Fibroblast of lung (primary cell): ENCODE measurements at regions not wholly inside any gene's neighbourhood (a gene's known extent, or its start where the extent isn't known, plus 50 kb on each side); places are given as distances from the start of the nearest gene placed in this dataset.
A peak's percentile ranks its signal among the peaks of the same experiment; 100 is the strongest.

Source experiments
- DNase-seq, 2 donors: peaks; one replicate each; pipeline versions ENCODE4 v3.0.0 to v3.0.0-alpha.2; 2010; ENCODE audit warnings: low read depth in 2 of 2
- H2AFZ ChIP-seq: 2 replicates; pipeline ENCODE4 v1.5.1; 2012; ENCODE audit warnings: low read length, control low read depth, inconsistent platforms
- H3K27ac ChIP-seq: 2 replicates; pipeline ENCODE4 v1.5.1; 2011; ENCODE audit warnings: low read length, control low read depth; ENCODE audit not compliant: insufficient read depth
- H3K27me3 ChIP-seq: 2 replicates; pipeline ENCODE4 v1.5.1; 2011; ENCODE audit warnings: mild to moderate bottlenecking, low read length; ENCODE audit not compliant: control insufficient read depth, insufficient read depth
- H3K36me3 ChIP-seq: 2 replicates; pipeline ENCODE4 v1.5.1; 2011; ENCODE audit warnings: low read length; ENCODE audit not compliant: control insufficient read depth, insufficient read depth
- H3K4me1 ChIP-seq: 2 replicates; pipeline ENCODE4 v1.5.1; 2011; ENCODE audit warnings: low read length; ENCODE audit not compliant: control insufficient read depth, insufficient read depth; ENCODE audit errors: extremely low read depth
- H3K4me2 ChIP-seq: 2 replicates; pipeline ENCODE4 v1.5.1; 2011; ENCODE audit warnings: low read length, control low read depth; ENCODE audit not compliant: insufficient read depth; ENCODE audit errors: extremely low read depth
- H3K4me3 ChIP-seq, 4 experiments: fragments of 200-600 bp in 1 of 4; sonication (generic) in 1 of 4; replicated peaks in 1 of 4; 2 replicates each; pipeline ENCODE4 v1.5.1; 2011 to 2016; ENCODE audit warnings: low read length in 4 of 4, low read depth in 3 of 4, mild to moderate bottlenecking in 3 of 4, control low read depth in 2 of 4, inconsistent platforms in 1 of 4, mixed read lengths in 1 of 4; ENCODE audit not compliant: insufficient read depth in 1 of 4; ENCODE audit errors: control extremely low read depth in 1 of 4
- H3K79me2 ChIP-seq: 2 replicates; pipeline ENCODE4 v1.5.1; 2012; ENCODE audit warnings: mild to moderate bottlenecking, low read length, inconsistent platforms; ENCODE audit not compliant: control insufficient read depth, insufficient read depth
- H3K9ac ChIP-seq: 2 replicates; pipeline ENCODE4 v1.5.1; 2011; ENCODE audit warnings: mild to moderate bottlenecking, low read length, control low read depth; ENCODE audit not compliant: insufficient read depth
- H3K9me3 ChIP-seq: 2 replicates; pipeline ENCODE4 v1.5.1; 2012; ENCODE audit warnings: low read depth, low read length; ENCODE audit not compliant: control insufficient read depth, insufficient read depth
- H4K20me1 ChIP-seq: 2 replicates; pipeline ENCODE4 v1.5.1; 2011; ENCODE audit warnings: low read length; ENCODE audit not compliant: control insufficient read depth, insufficient read depth; ENCODE audit errors: extremely low read depth
- CTCF ChIP-seq, 2 donors: IDR thresholded peaks in 1 of 2; conservative IDR thresholded peaks in 1 of 2; 1 replicate in 1 of 2; 2 replicates in 1 of 2; pipeline ENCODE4 v1.5.1; 2011 to 2012; ENCODE audit warnings: low read length in 2 of 2, control low read depth in 1 of 2, inconsistent platforms in 1 of 2, low read depth in 1 of 2, mild to moderate bottlenecking in 1 of 2
- EZH2 ChIP-seq: IDR thresholded peaks from 2 replicates; pipeline ENCODE4 v1.5.1; 2012; ENCODE audit warnings: low read length, control low read depth, mild to moderate bottlenecking; ENCODE audit errors: missing control alignments

- Histone ChIP-seq H3K27ac (no peak overlapping the region), H3K79me2 (no peaks in the 10 kb centered on the region), H2AFZ (no peak overlapping the region), H3K4me1 (no peaks in the 10 kb centered on the region), H3K9ac (no peak overlapping the region), H3K4me2 (no peak overlapping the region), H3K36me3 (no peaks in the 10 kb centered on the region), H3K4me3 (no peak overlapping the region), H3K9me3 (no peaks in the 10 kb centered on the region), H4K20me1 (no peaks in the 10 kb centered on the region), H3K27me3 (no peaks in the 10 kb centered on the region)
- no peak for DNase-seq
- TF ChIP-seq CTCF (conservative IDR thresholded peaks at IDR 0.05 in 1 of 2, IDR thresholded peaks at IDR 0.05 in 1 of 2; ENCODE audit: low read depth in 1 of 2, low read length in 2 of 2) (no peak), EZH2 (no peak)
These were observed 195.5 kb upstream of the APCDD1 start for GRCh38 chr18:10258836-10259474.

GRCh38 chr18:10259901-10260300, 194.5 kb upstream of the APCDD1 start:
- Histone ChIP-seq H4K20me1 (no peaks in the 10 kb centered on the region), H3K4me1 (no peaks in the 10 kb centered on the region), H2AFZ (no peak overlapping the region), H3K4me3 (no peak overlapping the region), H3K36me3 (no peaks in the 10 kb centered on the region), H3K9ac (no peak overlapping the region), H3K79me2 (no peaks in the 10 kb centered on the region), H3K9me3 (no peaks in the 10 kb centered on the region), H3K4me2 (no peak overlapping the region), H3K27ac (no peak overlapping the region), H3K27me3 (no peaks in the 10 kb centered on the region)
- no peak for TF ChIP-seq CTCF (conservative IDR thresholded peaks at IDR 0.05 in 1 of 2, IDR thresholded peaks at IDR 0.05 in 1 of 2; ENCODE audit: low read depth in 1 of 2, low read length in 2 of 2)
- TF ChIP-seq EZH2 = no peak
- peak; percentile 16 to 42 for DNase-seq

GRCh38 chr18:10261344-10262276, 192.8 kb upstream of the APCDD1 start:
- no peaks in the 10 kb centered on the region for H3K27me3 ChIP-seq
- no peak overlapping the region for H3K9ac ChIP-seq
- H3K36me3 ChIP-seq = no peaks in the 10 kb centered on the region
- no peaks in the 10 kb centered on the region for H3K4me1 ChIP-seq
- TF ChIP-seq EZH2 (no peak), CTCF (conservative IDR thresholded peaks at IDR 0.05 in 1 of 2, IDR thresholded peaks at IDR 0.05 in 1 of 2; ENCODE audit: low read depth in 1 of 2, low read length in 2 of 2) (no peak)
- no peak overlapping the region for H2AFZ ChIP-seq
- H3K4me2 ChIP-seq = no peak overlapping the region
- H3K79me2 ChIP-seq = no peaks in the 10 kb centered on the region
- H4K20me1 ChIP-seq = no peaks in the 10 kb centered on the region
- DNase-seq = peak; percentile 15 to 27
- no peaks in the 10 kb centered on the region for H3K9me3 ChIP-seq
- H3K4me3 ChIP-seq = no peak overlapping the region
- no peak overlapping the region for H3K27ac ChIP-seq
